HepG2 (cell line): ENCODE measurements at regions not wholly inside any gene's neighbourhood (a gene's known extent, or its start where the extent isn't known, plus 50 kb on each side); places are given as distances from the start of the nearest gene placed in this dataset.

Source experiments
- ATAC-seq: fragments of 200-7000 bp; cut with Tn5 transposase; 3 replicates; pipeline ENCODE4 v1.9.1; 2020; ENCODE audit warnings: mild to moderate bottlenecking, moderate library complexity
- BruUV-seq: library from RNA; stranded (reverse); fragments of 400-500 nt; replicated peaks from 2 replicates; lab custom pipeline; 2021; lab: Mats Ljungman, UMichigan
- CTCF ChIA-PET: fragments of 300-600 bp; formaldehyde crosslinking; extraction: SDS; loops from one replicate; lab custom pipeline; 2021; ENCODE audit warnings: low total read pairs, inconsistent platforms, low intra/inter-chr PET ratio; lab: Yijun Ruan, JAX
- POLR2A ChIA-PET: fragments of 350-600 bp; sonication (Branson Sonifier 250); formaldehyde crosslinking; loops from one replicate; lab custom pipeline; 2020; ENCODE audit warnings: antibody characterized with exemption, inconsistent platforms; lab: Yijun Ruan, JAX
- DNase-seq: peaks from one replicate; pipeline ENCODE4 v3.0.0-alpha.2; 2015; ENCODE audit warnings: low spot score
- FAIRE-seq: peaks from 3 replicates; lab custom pipeline; 2011; peaks lifted over from hg19 to GRCh38; lab: Jason Lieb, UNC
- H2AFZ ChIP-seq: one replicate; pipeline ENCODE4 v1.6.1; 2011; ENCODE audit warnings: low read length, inconsistent platforms
- H3K27ac ChIP-seq: fragments of 300-600 bp; 3 replicates; pipeline ENCODE4 v1.8.0; 2011; ENCODE audit warnings: mixed run types, mild to moderate bottlenecking, mixed read lengths, low read length, inconsistent platforms; ENCODE audit not compliant: insufficient read depth; ENCODE audit errors: extremely low read length
- H3K27me3 ChIP-seq, 2 experiments: fragments of 200-600 bp in 1 of 2; 2 replicates in 1 of 2; 3 replicates in 1 of 2; pipeline versions ENCODE4 v1.6.0 to v1.8.0; 2011; ENCODE audit warnings: low read length in 2 of 2, mild to moderate bottlenecking in 2 of 2, moderate library complexity in 2 of 2, inconsistent platforms in 1 of 2; ENCODE audit not compliant: insufficient read depth in 2 of 2, control insufficient read depth in 1 of 2
- H3K36me3 ChIP-seq, 2 experiments: fragments of 200-600 bp in 1 of 2; replicated peaks in 1 of 2; 2 replicates in 1 of 2; 3 replicates in 1 of 2; pipeline versions ENCODE4 v1.5.1 to v1.8.0; 2011; ENCODE audit warnings: low read length in 2 of 2, inconsistent platforms in 1 of 2; ENCODE audit not compliant: insufficient read depth in 2 of 2, control insufficient read depth in 1 of 2
- H3K4me1 ChIP-seq: 2 replicates; pipeline ENCODE4 v1.5.1; 2012; ENCODE audit warnings: low read length, inconsistent platforms; ENCODE audit not compliant: insufficient read depth
- H3K4me2 ChIP-seq: 2 replicates; pipeline ENCODE4 v1.6.0; 2011; ENCODE audit warnings: low read depth, low read length, inconsistent platforms
- H3K4me3 ChIP-seq, 3 experiments: fragments of 200-600 bp in 1 of 3; sonication (generic), shearing (Covaris generic) in 1 of 3; replicated peaks in 1 of 3; 2 replicates each; pipeline ENCODE4 v1.5.1; 2011 to 2016; ENCODE audit warnings: low read length in 3 of 3, inconsistent platforms in 2 of 3, low read depth in 2 of 3, mild to moderate bottlenecking in 2 of 3, control low read depth in 1 of 3, mixed read lengths in 1 of 3; ENCODE audit not compliant: insufficient read depth in 1 of 3
- H3K79me2 ChIP-seq: one replicate; pipeline ENCODE4 v1.6.1; 2011; ENCODE audit warnings: low read length, inconsistent platforms; ENCODE audit not compliant: insufficient read depth
- H3K9ac ChIP-seq: 2 replicates; pipeline ENCODE4 v1.6.0; 2011; ENCODE audit warnings: mild to moderate bottlenecking, low read depth, low read length, inconsistent platforms; ENCODE audit not compliant: insufficient read depth
- H3K9me3 ChIP-seq: 2 replicates; pipeline ENCODE4 v1.5.1; 2012; ENCODE audit warnings: mild to moderate bottlenecking, low read length
- H4K20me1 ChIP-seq: 2 replicates; pipeline ENCODE4 v1.6.0; 2011; ENCODE audit warnings: inconsistent platforms, mild to moderate bottlenecking, low read length, moderate library complexity; ENCODE audit not compliant: insufficient read depth
- AHDC1 ChIP-seq: sonication (generic); formaldehyde crosslinking; IDR thresholded peaks from 2 replicates; pipeline ENCODE4 v1.5.1; 2020; ENCODE audit warnings: mild to moderate bottlenecking, missing genetic modification reagents, borderline replicate concordance
- CC2D1A ChIP-seq: sonication (generic); formaldehyde crosslinking; IDR thresholded peaks from 2 replicates; pipeline ENCODE4 v1.8.1; 2023; ENCODE audit warnings: mild to moderate bottlenecking, missing genetic modification reagents
- FOXP4 ChIP-seq: sonication (generic); formaldehyde crosslinking; IDR thresholded peaks from 2 replicates; pipeline ENCODE4 v1.4.0; 2020; ENCODE audit warnings: missing genetic modification reagents
- KLF6 ChIP-seq: IDR thresholded peaks from 2 replicates; pipeline ENCODE4 v1.8.0; 2016; ENCODE audit warnings: missing biosample characterization, missing genetic modification reagents
- TEAD3 ChIP-seq: optimal IDR thresholded peaks from 2 replicates; pipeline ENCODE3; 2016; ENCODE audit warnings: borderline replicate concordance
- XBP1 ChIP-seq: sonication (generic); formaldehyde crosslinking; IDR thresholded peaks from 2 replicates; pipeline ENCODE4 v1.5.0; 2020; ENCODE audit warnings: missing genetic modification reagents
- WGBS: methylation state at CpG from one replicate; pipeline ENCODE4 v1.1.6; 2017; ENCODE audit warnings: low lambda C conversion rate; 5-methylcytosine and 5-hydroxymethylcytosine counted together
- in situ Hi-C: cut with HindIII; loops from 2 replicates; pipeline ENCODE4 v1.10.0; 2017; ENCODE audit warnings: low pct_unique_long_range_greater_than_20kb; ENCODE audit not compliant: extremely low pct_ligation_motif_present
- intact Hi-C: fragments of 100-400 bp; cut with micrococcal nuclease; formaldehyde crosslinking; loops from one replicate; pipeline ENCODE4 v1.10.0; 2022; ENCODE audit not compliant: unreplicated experiment

GRCh38 chr15:81929557-81929956 lies 116.3 kb downstream of the MEX3B start:
- H3K36me3 ChIP-seq = no peaks in the 10 kb centered on the region
- no TSS peak for BruUV-seq
- no peak overlapping the region for H2AFZ ChIP-seq
- no peaks in the 10 kb centered on the region for H3K9me3 ChIP-seq
- TF ChIP-seq KLF6 (CRISPR knock-in tag) (no peak), XBP1 (CRISPR knock-in tag) (no peak), CC2D1A (CRISPR knock-in tag) (no peak), AHDC1 (CRISPR knock-in tag) (no peak), FOXP4 (CRISPR knock-in tag) (no peak), TEAD3 (CRISPR knock-in tag) (no peak)
- no peaks in the 10 kb centered on the region; a peak in 1 of 5 replicates for H3K27me3 ChIP-seq
- ChIA-PET CTCF (no interaction called here), POLR2A (no interaction called here)
- in situ Hi-C loops (no loop called here), intact Hi-C loops (no loop called here)
- no peak overlapping the region for H3K27ac ChIP-seq
- no peak overlapping the region for H3K4me3 ChIP-seq
- no peak for ATAC-seq
- H3K9ac ChIP-seq = no peak overlapping the region
- H3K4me2 ChIP-seq = no peak overlapping the region
- no peak for FAIRE-seq
- no peaks in the 10 kb centered on the region for H3K79me2 ChIP-seq
- no peaks in the 10 kb centered on the region for H4K20me1 ChIP-seq
- no peak for DNase-seq
- 3% methylated on average over 3 of the region's 3 CpGs for WGBS
- H3K4me1 ChIP-seq = no peaks in the 10 kb centered on the region
